HG03558 (cell line): ENCODE measurements at regions not wholly inside any gene's neighbourhood (a gene's known extent, or its start where the extent isn't known, plus 50 kb on each side); places are given as distances from the start of the nearest gene placed in this dataset.

Experiments used
- ATAC-seq: cut with Tn5 transposase; IDR thresholded peaks from one replicate; pipeline ENCODE4 v1.9.1; 2021; ENCODE audit warnings: moderate number of reproducible peaks; ENCODE audit not compliant: unreplicated experiment; ENCODE audit errors: extremely low read depth

DNA sequence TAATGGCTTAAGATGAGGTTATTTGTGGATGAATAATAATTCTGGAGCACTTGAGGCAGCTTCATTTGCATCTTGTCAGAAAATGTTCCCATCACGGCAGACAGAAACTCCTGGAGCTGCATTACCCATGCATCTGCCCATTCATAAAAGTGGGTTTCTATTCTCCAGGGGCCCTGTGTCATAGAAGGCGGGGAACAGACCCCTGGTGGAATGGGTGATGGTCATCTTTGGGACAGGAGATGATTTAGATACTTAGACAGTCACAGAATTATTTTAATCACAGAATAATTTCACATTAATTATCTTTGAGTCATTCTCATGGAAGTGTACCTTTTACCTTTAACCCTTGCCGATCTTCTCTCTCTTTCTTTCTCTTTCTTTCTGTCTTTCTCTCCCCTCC, 980.7 kb upstream of the TMEM132C start:
- ATAC-seq = no peak

DNA sequence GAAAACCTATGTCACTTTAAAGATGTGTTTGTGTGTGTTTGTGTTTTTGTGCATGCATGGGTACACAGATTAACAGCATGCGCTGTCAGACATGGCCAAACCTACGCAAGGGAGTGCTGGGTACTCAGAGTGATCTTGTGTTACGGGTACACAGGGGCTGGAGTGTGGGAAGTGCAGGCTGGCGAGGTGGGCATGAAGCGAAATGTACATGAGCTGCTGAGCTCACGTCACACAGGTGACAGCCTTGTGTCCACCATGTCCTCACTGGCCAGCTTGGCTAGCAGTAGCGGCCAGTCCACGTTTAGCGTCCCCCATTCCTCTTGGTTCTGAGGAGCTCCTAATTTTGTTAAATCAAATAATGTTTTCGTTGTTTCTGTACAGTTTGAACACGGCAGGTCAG, 979.7 kb upstream of the TMEM132C start:
- ATAC-seq = no peak

GRCh38 chr12:127290251-127290650, 976.7 kb upstream of the TMEM132C start:
- ATAC-seq = no peak

DNA sequence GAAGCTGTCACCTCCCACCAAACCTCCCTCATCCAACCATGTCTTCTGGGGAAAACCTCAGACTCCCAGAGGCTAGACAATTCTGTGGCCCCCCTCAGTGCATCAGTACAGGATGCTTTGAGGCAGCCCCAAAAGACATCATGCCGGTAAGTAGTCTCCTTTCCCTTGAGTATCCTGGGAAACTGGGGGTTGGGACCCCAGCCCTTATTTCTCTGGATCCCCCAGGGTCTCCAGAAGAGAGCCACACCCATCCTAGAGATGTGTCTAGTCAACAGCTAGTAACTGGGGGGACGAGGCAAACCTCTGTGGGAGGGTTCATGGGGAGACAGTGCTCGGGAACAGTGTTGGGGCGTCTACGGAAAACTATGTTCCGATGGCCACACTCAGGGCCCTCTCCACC, 974.2 kb upstream of the TMEM132C start:
- ATAC-seq = no peak

DNA sequence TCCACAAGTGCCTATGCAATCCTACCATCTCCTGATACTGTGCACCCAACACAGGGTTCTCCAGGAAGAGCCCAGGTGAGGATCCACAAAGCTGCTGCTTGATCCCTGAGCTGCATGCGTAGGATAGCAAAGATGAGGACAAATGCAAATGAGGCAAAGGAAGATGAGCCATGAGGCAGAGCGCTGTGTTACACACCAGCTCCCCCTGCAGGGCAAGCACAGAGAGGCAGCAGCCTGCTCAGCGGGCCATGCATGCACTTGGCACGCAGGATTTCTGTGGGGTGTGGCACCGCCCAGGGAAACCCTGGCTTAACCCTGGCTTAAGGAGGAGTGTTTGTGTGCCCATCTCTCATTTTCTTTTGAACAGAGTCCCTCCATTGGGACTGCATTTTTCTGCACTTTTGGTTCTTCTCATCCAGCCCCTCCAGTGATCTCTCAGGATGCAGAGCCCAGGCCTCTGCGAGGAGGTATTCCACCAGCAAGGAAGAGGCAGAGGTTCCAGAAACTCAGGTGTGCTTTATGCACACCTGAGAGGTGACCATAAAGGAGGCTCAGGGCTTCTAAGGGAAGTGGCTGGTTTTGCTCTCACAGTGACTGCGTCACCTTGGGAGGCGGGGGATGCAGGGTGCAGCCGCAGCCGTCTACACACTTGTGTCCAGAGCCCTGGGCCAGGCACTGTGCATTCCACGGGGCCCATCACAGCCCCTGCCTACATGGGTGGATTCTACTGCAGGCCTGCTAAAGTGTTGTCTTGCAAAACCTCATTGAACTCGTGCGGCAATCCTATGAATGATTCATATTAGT, 973.3 kb upstream of the TMEM132C start:
- no peak for ATAC-seq

DNA sequence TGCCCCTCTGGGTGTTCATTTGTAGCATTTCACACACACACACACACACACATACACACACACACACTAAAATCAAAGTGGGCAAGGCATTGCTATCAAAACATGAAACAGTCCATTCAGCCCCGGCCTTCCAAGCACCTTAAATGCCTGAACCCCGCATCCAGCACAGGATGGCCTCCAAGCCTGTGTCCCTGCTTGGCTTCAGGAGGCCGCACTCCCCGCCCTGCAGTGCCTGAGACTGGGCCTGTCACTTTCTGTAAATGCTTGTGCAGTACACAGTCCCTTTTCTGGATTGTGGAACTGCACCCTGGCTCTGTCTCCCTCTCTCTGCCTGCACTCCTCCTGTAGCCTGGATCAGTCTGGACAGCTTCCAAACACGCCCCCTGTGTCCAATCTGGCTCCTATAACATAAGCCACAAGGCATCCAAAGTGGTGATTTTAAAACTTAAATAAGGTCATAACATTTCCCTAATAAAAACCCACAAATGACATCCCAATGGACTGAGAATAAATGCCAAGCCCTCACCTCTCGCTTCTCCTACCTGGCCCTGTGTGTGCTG, 972.2 kb upstream of the TMEM132C start:
- ATAC-seq = no peak

DNA sequence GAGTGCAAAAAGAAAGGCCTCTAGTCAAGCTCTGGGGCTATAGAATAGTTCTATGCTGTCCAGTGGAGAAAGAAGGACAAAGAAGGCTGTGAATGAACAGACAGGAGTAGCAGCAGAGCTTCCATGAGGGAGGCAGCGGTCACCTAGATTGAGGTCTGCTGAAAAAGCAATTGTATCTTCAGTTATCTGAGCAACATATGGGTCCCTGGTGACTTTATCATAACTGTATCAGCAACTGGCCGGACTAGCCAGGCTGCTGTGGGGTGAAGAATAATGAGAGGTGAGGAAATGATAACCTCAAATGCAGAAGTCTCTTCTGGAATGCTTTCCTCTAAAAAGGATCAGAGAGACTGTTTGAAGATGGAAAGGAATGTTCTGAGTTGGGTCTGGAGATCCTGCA, 971.3 kb upstream of the TMEM132C start:
- ATAC-seq = no peak

GRCh38 chr12:127296591-127296990, 970.4 kb upstream of the TMEM132C start:
- ATAC-seq = no peak

DNA sequence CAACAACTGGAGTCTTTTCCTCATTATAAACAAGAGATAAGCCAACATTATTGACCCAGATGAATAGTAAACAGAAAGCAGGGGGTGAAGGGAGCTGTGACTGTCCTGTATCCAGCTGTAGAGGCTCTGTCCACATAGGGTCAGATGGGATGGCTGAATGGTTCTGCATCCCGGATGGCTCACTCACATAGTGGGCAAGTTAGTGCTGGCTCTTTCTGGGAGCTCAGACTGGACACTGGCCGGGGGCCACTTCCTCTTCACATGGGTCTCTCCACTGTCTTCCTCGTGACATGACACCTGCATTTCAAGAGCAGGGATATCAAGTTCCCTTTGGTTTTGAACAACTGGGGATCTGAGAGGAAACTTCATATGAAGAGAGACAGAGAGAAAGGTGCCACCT, 969.6 kb upstream of the TMEM132C start:
- no peak for ATAC-seq

DNA sequence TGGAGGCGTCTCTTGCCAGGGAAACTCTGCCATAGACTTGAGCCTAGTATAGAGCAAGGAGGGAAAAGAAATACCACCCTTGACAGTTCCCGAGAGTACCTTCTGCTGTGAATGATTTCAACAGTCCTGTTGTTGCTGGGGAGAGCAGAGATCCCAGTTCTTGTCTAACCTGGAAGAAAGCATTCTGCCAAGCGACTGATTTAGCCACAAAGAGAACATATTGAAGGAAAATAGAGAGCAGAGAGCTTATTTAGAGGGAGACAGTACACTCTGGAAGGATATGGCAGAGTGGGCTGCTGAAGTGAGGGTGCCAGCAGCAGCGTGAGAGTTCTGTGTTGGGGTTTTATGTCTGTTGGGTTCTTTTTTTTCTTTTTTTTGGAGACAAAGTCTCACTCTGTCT, 966.9 kb upstream of the TMEM132C start:
- no peak for ATAC-seq

GRCh38 chr12:127300753-127301152, 966.2 kb upstream of the TMEM132C start:
- no peak for ATAC-seq

DNA sequence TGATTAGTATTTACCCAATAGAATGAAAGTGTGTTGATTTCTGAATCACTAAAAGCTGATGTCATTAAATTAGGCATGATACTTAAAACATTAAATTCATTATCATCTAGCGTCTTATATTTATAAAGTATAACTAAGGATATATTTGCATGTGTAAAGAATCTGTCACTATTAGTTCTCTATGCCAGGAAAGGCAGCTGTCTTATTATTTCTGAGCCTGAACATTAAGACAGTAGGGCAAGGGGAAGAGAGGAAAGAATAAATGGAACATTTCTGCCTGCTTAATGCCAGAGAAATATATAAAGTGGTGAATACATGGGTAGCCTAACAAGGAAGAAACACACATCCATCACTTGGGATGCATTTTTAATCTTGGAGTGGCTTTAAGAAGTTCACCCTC, 965.1 kb upstream of the TMEM132C start:
- ATAC-seq = no peak

- ATAC-seq = no peak
Measured at GRCh38 chr12:127304751-127305725, 961.9 kb upstream of the TMEM132C start.

- no peak for ATAC-seq
Measured at GRCh38 chr12:127306604-127307215, 960.3 kb upstream of the TMEM132C start.

- ATAC-seq = no peak
Measured at GRCh38 chr12:127307528-127307927, 959.4 kb upstream of the TMEM132C start.

- ATAC-seq = no peak
Measured at GRCh38 chr12:127308148-127308547, 958.8 kb upstream of the TMEM132C start.

DNA sequence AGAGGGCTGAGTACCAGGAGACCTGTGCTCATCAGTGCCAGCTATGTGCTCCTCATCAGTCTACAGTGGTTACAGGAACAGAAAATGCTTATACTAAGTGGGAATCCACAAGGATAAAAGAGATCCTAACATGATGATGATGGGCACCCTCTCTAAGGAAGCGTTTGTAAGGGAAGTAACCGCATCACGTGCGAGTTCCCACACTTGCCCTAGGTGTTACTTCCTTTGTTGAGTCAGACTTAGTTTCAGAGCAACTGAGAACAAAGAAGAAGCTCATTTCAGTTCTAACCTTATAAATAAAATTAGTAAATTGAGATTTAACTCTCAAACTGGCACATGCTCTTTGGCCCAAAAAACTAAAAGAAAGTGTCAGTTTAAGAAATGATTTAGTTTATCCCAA, 956.4 kb upstream of the TMEM132C start:
- ATAC-seq = no peak

GRCh38 chr12:127311720-127312364, 955.1 kb upstream of the TMEM132C start:
- no peak for ATAC-seq

DNA sequence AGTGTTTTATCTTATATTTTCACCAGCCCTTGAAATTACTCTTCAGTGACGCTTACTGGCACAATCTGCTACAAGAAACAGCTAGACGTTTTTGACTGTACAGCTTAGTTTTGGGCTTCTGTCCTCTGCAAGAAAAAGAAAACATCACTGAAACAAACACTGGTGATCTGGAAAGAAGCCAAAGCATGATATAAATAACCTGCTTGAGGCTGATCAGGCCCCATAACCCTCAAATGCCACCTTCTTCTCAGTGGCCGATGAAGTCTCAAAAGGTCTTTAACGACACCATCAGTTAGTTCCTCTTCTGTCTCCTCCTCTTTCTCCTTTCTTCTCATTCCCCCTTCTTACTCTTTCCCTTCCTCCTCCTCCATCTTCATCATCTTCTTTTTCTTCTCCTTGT, 942.3 kb upstream of the TMEM132C start:
- ATAC-seq = no peak

- no peak for ATAC-seq
Measured at GRCh38 chr12:127327986-127328385, 939.0 kb upstream of the TMEM132C start.
